Activated CD4-positive, alpha-beta memory T cell treated with anti-CD3 and anti-CD28 coated beads for 36 hours (primary cell): ENCODE measurements at regions not wholly inside any gene's neighbourhood (a gene's known extent, or its start where the extent isn't known, plus 50 kb on each side); places are given as distances from the start of the nearest gene placed in this dataset.
A peak's percentile ranks its signal among the peaks of the same experiment; 100 is the strongest.

Source experiments
- CTCF ChIA-PET: fragments of 350-600 bp; sonication (Branson Sonifier 250); formaldehyde crosslinking; loops from one replicate; lab custom pipeline; 2021; ENCODE audit warnings: antibody characterized with exemption, inconsistent platforms; lab: Charles Lee
- POLR2A ChIA-PET: fragments of 350-600 bp; sonication (Branson Sonifier 250); formaldehyde crosslinking; loops from one replicate; lab custom pipeline; 2021; ENCODE audit warnings: antibody characterized with exemption; lab: Charles Lee
- DNase-seq: peaks from one replicate; pipeline ENCODE4 v3.0.0-alpha.2; 2020
- H3K27ac Mint-ChIP-seq: one replicate; pipeline ENCODE4 v1.8.0; 2021; ENCODE audit warnings: mixed read lengths
- H3K27me3 Mint-ChIP-seq: one replicate; pipeline ENCODE4 v1.8.0; 2021; ENCODE audit warnings: mixed read lengths
- H3K36me3 Mint-ChIP-seq: one replicate; pipeline ENCODE4 v1.8.0; 2021; ENCODE audit warnings: mixed read lengths
- H3K4me1 Mint-ChIP-seq: one replicate; pipeline ENCODE4 v1.8.0; 2021; ENCODE audit warnings: low read depth, mixed read lengths
- H3K4me3 Mint-ChIP-seq: one replicate; pipeline ENCODE4 v1.8.0; 2021; ENCODE audit warnings: mild to moderate bottlenecking, mixed read lengths
- H3K9me3 Mint-ChIP-seq: one replicate; pipeline ENCODE4 v1.8.0; 2021; ENCODE audit warnings: mixed read lengths
- intact Hi-C: fragments of 100-400 bp; cut with micrococcal nuclease; formaldehyde crosslinking; loops from one replicate; pipeline ENCODE4 v1.15.1; 2023

DNA sequence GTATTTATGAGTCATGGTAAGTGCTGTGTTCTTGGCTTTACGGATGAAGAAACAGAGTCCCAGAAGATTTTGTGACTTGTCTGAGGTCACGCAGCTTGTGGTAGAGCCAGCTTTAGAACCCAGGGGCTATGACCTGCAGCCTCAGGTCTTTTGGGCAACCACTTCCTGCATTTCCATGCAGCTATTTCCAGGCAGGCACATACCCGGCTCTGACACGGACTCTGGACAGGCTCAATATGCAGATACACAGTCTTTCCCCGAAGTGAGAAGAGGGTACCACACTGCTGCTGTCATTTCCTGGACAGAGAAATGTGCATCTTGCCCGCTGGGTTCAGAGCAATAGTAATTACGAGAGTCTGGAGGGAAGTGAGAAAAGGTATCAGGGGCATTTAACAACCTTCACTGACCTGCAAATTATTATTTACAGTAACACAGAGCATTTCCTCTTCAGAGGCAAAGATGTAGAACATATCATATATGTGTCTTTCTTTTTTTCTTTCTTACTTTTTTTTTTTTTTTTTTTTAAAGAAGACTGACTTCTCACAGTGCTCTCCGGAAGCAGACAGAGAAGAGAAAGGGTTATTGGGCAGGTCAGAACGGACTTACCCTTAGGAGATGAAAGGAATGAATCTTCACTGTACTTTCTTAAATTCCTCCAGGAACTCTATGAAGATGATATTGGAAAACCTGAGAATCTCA is 185.1 kb downstream of the CLIC5 start:
- peaks cover 2% of the 10 kb centered on the region for H3K27me3 Mint-ChIP-seq
- DNase-seq = peak; percentile 88
- peak overlapping the region; percentile 95 for H3K27ac Mint-ChIP-seq
- peaks cover 59% of the 10 kb centered on the region for H3K4me1 Mint-ChIP-seq
- intact Hi-C loops = loop anchor here (1.0 to 5.0 kb wide), 9 partner anchors 8 to 410 kb away; no protein-coding TSS in a partner anchor
- POLR2A ChIA-PET = interaction anchor here (0.7 to 4.4 kb wide), 16 partner anchors 8 to 409 kb away, joined by 3 to 51 read pairs (median 6); no protein-coding TSS in a partner anchor
- H3K4me3 Mint-ChIP-seq = peak overlapping the region; percentile 75
- CTCF ChIA-PET = interaction anchor here (0.6 to 2.7 kb wide), 8 partner anchors 9 to 453 kb away, joined by 3 to 15 read pairs (median 4); partner anchors contain the start of gene SUPT3H
- H3K9me3 Mint-ChIP-seq = peaks cover 2% of the 10 kb centered on the region
- peaks cover 15% of the 10 kb centered on the region for H3K36me3 Mint-ChIP-seq

DNA sequence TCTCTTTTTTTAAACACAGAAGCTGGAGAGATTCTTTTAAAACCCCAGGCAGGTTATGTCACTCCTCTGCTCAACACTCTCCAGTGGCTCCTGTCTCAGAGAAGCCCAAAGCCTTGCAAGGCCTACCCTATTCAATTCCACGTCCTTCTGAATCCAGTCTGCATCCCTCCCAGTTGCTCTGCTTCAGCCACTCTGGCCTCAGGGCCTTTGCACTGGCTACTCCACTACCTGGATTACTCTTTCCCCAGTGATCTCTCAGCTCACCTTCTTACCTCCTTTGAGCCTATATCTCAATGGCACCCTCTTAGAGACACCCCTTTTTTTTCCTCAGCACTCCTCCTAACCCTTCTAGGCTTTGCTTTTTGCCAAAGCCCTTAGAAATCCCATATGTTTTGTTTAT is 185.8 kb downstream of the CLIC5 start:
- DNase-seq = no peak
- Mint-ChIP-seq H3K27ac (peak overlapping the region; percentile 95), H3K4me1 (peaks cover 53% of the 10 kb centered on the region), H3K36me3 (peaks cover 15% of the 10 kb centered on the region), H3K27me3 (peaks cover 3% of the 10 kb centered on the region), H3K9me3 (peaks cover 2% of the 10 kb centered on the region), H3K4me3 (peak overlapping the region; percentile 75)
- POLR2A ChIA-PET = interaction anchor here (0.7 to 4.4 kb wide), 10 partner anchors 8 to 408 kb away, joined by 3 to 51 read pairs (median 6); no protein-coding TSS in a partner anchor
- intact Hi-C loops = loop anchor here (1.0 to 5.0 kb wide), 9 partner anchors 8 to 409 kb away; no protein-coding TSS in a partner anchor
- CTCF ChIA-PET = interaction anchor here (0.6 to 2.7 kb wide), 5 partner anchors 9 to 396 kb away, joined by 3 to 15 read pairs (median 4); no protein-coding TSS in a partner anchor

DNA sequence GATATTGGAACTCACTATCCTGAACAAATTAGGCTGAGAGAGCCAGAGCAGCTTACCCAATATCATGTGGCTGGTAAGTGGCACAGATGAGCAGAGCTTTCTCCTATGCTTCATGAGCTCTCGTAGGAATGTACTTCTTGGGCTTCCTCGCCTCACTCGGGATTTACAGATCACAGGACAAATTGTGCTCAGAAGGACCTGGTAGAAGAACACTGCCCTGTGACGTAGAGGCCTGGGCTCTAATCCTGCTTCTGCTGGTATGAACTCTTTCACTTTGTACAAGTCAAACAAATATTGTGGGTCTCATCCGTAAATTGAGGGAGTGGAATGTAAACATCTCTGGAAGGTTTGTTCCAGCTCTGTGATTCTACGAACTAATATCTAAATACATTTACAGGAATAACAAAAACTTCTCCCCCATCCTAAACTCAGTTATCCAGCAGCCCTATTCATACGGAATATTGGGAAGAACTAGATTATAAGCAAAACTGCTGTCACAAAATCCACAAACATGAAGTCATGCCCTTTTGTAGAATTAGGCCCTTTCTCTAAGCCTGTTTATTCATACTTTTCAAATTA is 187.6 kb downstream of the CLIC5 start:
- peaks cover 68% of the 10 kb centered on the region for H3K4me1 Mint-ChIP-seq
- CTCF ChIA-PET = no interaction called here
- intact Hi-C loops = no loop called here

GRCh38 chr6:45822873-45823272 is 192.8 kb downstream of the CLIC5 start:
- DNase-seq = no peak
- intact Hi-C loops = loop anchor here (1.0 to 5.0 kb wide), 7 partner anchors 7 to 1181 kb away; partner anchors contain the start of gene SUPT3H
- Mint-ChIP-seq H3K4me3 (peak overlapping the region; percentile 36), H3K27me3 (peaks cover 3% of the 10 kb centered on the region), H3K4me1 (peaks cover 48% of the 10 kb centered on the region), H3K9me3 (peaks cover 3% of the 10 kb centered on the region), H3K27ac (peak overlapping the region; percentile 89), H3K36me3 (peaks cover 13% of the 10 kb centered on the region)
- ChIA-PET POLR2A (interaction anchor here (0.9 to 1.6 kb wide), 9 partner anchors 8 to 444 kb away, joined by 3 to 25 read pairs (median 5); no protein-coding TSS in a partner anchor), CTCF (interaction anchor here (1.5 kb wide), 1 partner anchor 100 kb away, joined by 5 read pairs; no protein-coding TSS in a partner anchor)

More for the DNA sequence above, 187.6 kb downstream of the CLIC5 start:
- H3K36me3 Mint-ChIP-seq = peaks cover 17% of the 10 kb centered on the region
- H3K4me3 Mint-ChIP-seq = no peak overlapping the region
- peaks cover 2% of the 10 kb centered on the region for H3K9me3 Mint-ChIP-seq
- POLR2A ChIA-PET = interaction anchor here (4.4 kb wide), 1 partner anchor 95 kb away, joined by 51 read pairs; no protein-coding TSS in a partner anchor
- peaks cover 3% of the 10 kb centered on the region for H3K27me3 Mint-ChIP-seq
- peak overlapping the region; percentile 29 for H3K27ac Mint-ChIP-seq
- DNase-seq = no peak

DNA sequence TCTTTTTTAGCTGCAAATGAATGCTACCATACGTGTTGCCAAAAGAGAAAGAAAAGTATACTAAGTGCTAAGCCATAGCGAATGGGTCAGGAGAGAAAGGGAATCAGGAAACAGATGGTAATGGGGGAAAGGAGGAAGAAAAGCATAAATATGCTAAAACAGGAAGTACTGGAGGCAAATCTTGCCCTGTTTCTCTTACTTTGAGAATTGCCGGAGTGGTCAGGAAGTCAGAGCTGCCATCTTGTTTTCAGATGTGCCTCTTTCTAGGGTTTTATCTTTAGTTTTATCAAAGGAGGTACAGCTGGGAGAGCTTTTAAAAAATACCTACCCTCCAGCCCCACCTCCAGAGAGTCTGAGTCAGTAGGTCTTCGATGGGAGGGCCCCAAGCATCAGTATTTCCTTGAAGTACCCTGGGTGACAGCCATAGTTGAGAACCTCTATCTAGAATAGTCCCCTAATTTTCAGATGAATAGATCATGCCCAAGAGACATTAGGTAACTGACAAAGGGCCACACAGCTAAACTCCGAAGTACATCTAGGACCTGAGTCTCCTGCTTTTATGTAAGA is 193.3 kb downstream of the CLIC5 start:
- H3K27me3 Mint-ChIP-seq = peaks cover 3% of the 10 kb centered on the region
- peaks cover 5% of the 10 kb centered on the region for H3K9me3 Mint-ChIP-seq
- peak overlapping the region; percentile 89 for H3K27ac Mint-ChIP-seq
- ChIA-PET POLR2A (interaction anchor here (0.7 to 1.6 kb wide), 13 partner anchors 8 to 444 kb away, joined by 3 to 25 read pairs (median 4); no protein-coding TSS in a partner anchor), CTCF (interaction anchor here (0.7 to 1.5 kb wide), 3 partner anchors 9 to 125 kb away, joined by 3 to 7 read pairs (median 5); no protein-coding TSS in a partner anchor)
- peak overlapping the region; percentile 47 for H3K4me3 Mint-ChIP-seq
- DNase-seq = peak; percentile 67
- intact Hi-C loops = loop anchor here (1.0 to 5.0 kb wide), 7 partner anchors 8 to 1180 kb away; partner anchors contain the start of gene SUPT3H
- peaks cover 15% of the 10 kb centered on the region for H3K36me3 Mint-ChIP-seq
- peaks cover 50% of the 10 kb centered on the region for H3K4me1 Mint-ChIP-seq

- Mint-ChIP-seq H3K4me3 (no peak overlapping the region), H3K27me3 (no peaks in the 10 kb centered on the region), H3K4me1 (peaks cover 63% of the 10 kb centered on the region), H3K36me3 (peaks cover 10% of the 10 kb centered on the region), H3K9me3 (peaks cover 5% of the 10 kb centered on the region), H3K27ac (no peak overlapping the region)
- ChIA-PET CTCF (no interaction called here), POLR2A (interaction anchor here (2.6 kb wide), 1 partner anchor 12 kb away, joined by 11 read pairs; no protein-coding TSS in a partner anchor)
- DNase-seq = no peak
- intact Hi-C loops = no loop called here
Observed at GRCh38 chr6:45818655-45819054, 197.0 kb downstream of the CLIC5 start.

GRCh38 chr6:45816674-45817297 is 198.9 kb downstream of the CLIC5 start:
- Mint-ChIP-seq H3K9me3 (peaks cover 5% of the 10 kb centered on the region), H3K27me3 (peaks cover 6% of the 10 kb centered on the region), H3K4me3 (no peak overlapping the region), H3K36me3 (peaks cover 10% of the 10 kb centered on the region), H3K27ac (peak overlapping the region; percentile 82), H3K4me1 (peaks cover 48% of the 10 kb centered on the region)
- no peak for DNase-seq
- intact Hi-C loops = no loop called here
- ChIA-PET POLR2A (interaction anchor here (2.1 kb wide), 1 partner anchor 15 kb away, joined by 6 read pairs; no protein-coding TSS in a partner anchor), CTCF (no interaction called here)

GRCh38 chr6:45815466-45816125 is 200.1 kb downstream of the CLIC5 start:
- H3K36me3 Mint-ChIP-seq = peaks cover 6% of the 10 kb centered on the region
- intact Hi-C loops = no loop called here
- H3K27me3 Mint-ChIP-seq = peaks cover 7% of the 10 kb centered on the region
- no peak for DNase-seq
- ChIA-PET POLR2A (interaction anchor here (0.7 to 2.1 kb wide), 2 partner anchors 8 to 14 kb away, joined by 6 to 9 read pairs; no protein-coding TSS in a partner anchor), CTCF (no interaction called here)
- peaks cover 40% of the 10 kb centered on the region for H3K4me1 Mint-ChIP-seq
- H3K27ac Mint-ChIP-seq = peak overlapping the region; percentile 82
- peaks cover 5% of the 10 kb centered on the region for H3K9me3 Mint-ChIP-seq
- H3K4me3 Mint-ChIP-seq = no peak overlapping the region

DNA sequence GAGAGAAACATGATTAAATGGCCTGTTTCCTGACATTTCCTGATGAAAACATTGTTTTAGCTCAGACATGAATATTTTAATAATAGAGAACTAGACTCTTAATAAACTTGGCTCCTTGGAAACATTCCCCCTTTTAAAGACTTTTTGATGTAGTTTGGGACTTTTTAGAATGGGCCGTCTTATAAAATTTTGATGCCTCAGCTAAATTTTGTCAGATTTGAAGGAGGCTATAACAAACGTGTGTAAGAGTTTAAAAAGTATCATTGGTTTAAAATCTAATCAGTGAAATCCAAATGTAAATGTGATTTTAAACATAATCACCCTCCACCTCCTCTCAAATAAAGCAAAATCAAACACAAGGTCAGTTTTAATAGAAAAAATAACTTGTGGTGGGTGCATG is 200.9 kb downstream of the CLIC5 start:
- CTCF ChIA-PET = no interaction called here
- POLR2A ChIA-PET = interaction anchor here (0.7 to 1.9 kb wide), 2 partner anchors 13 to 24 kb away, joined by 3 to 7 read pairs; no protein-coding TSS in a partner anchor
- H3K4me1 Mint-ChIP-seq = peaks cover 38% of the 10 kb centered on the region

GRCh38 chr6:45813943-45814342 is 201.7 kb downstream of the CLIC5 start:
- ChIA-PET POLR2A (interaction anchor here (0.9 to 1.9 kb wide), 4 partner anchors 8 to 103 kb away, joined by 3 to 7 read pairs (median 3); no protein-coding TSS in a partner anchor), CTCF (interaction anchor here (0.6 kb wide), 1 partner anchor 117 kb away, joined by 3 read pairs; no protein-coding TSS in a partner anchor)
- intact Hi-C loops = loop anchor here (1.0 kb wide), 1 partner anchor 12 kb away; no protein-coding TSS in a partner anchor
- H3K27ac Mint-ChIP-seq = peak overlapping the region; percentile 46
- peaks cover 5% of the 10 kb centered on the region for H3K9me3 Mint-ChIP-seq
- H3K4me3 Mint-ChIP-seq = no peak overlapping the region
- H3K27me3 Mint-ChIP-seq = peaks cover 7% of the 10 kb centered on the region
- H3K36me3 Mint-ChIP-seq = peaks cover 6% of the 10 kb centered on the region
- H3K4me1 Mint-ChIP-seq = peaks cover 38% of the 10 kb centered on the region
- DNase-seq = no peak

More for the DNA sequence above, 200.9 kb downstream of the CLIC5 start:
- Mint-ChIP-seq H3K36me3 (peaks cover 6% of the 10 kb centered on the region), H3K4me3 (no peak overlapping the region), H3K27me3 (peaks cover 7% of the 10 kb centered on the region), H3K27ac (no peak overlapping the region), H3K9me3 (peaks cover 5% of the 10 kb centered on the region)
- intact Hi-C loops = loop anchor here (1.0 kb wide), 1 partner anchor 12 kb away; no protein-coding TSS in a partner anchor
- DNase-seq = no peak
